Transverse colon (tissue), 4 donors: ENCODE measurements at regions not wholly inside any gene's neighbourhood (a gene's known extent, or its start where the extent isn't known, plus 50 kb on each side); places are given as distances from the start of the nearest gene placed in this dataset.

Source experiments
- CTCF ChIP-seq, 5 experiments: fragments of 200-600 bp in 3 of 5; fragments of 450-650 bp in 2 of 5; sonication (generic) in 3 of 5; IDR thresholded peaks; 1 replicate in 2 of 5; 2 replicates in 3 of 5; pipeline ENCODE4 v1.5.1; 2016 to 2017; ENCODE audit warnings: antibody characterized with exemption in 5 of 5, inconsistent platforms in 3 of 5, mild to moderate bottlenecking in 2 of 5, moderate library complexity in 1 of 5
- EP300 ChIP-seq: sonication (generic); formaldehyde crosslinking; IDR thresholded peaks from one replicate; pipeline ENCODE4 v1.6.1; 2017; ENCODE audit warnings: antibody characterized with exemption, low read depth
- POLR2A ChIP-seq: fragments of 450-650 bp; IDR thresholded peaks from one replicate; pipeline ENCODE4 v1.6.1; 2016; ENCODE audit warnings: antibody characterized with exemption, mild to moderate bottlenecking, moderate library complexity
- POLR2AphosphoS5 ChIP-seq, 3 donors: sonication (generic); formaldehyde crosslinking; IDR thresholded peaks; one replicate each; pipeline ENCODE4 v1.6.1; 2016; ENCODE audit warnings: antibody characterized with exemption in 3 of 3

- TF ChIP-seq CTCF (IDR thresholded peaks at IDR 0.05) (no peak), EP300 (no peak), POLR2A (no peak), POLR2AphosphoS5 (IDR thresholded peaks at IDR 0.05) (no peak)
Observed at GRCh38 chr15:96576596-96576995, 246.1 kb downstream of the NR2F2 start.
